Gastrocnemius medialis (tissue), 4 donors: ENCODE measurements at regions not wholly inside any gene's neighbourhood (a gene's known extent, or its start where the extent isn't known, plus 50 kb on each side); places are given as distances from the start of the nearest gene placed in this dataset.

Experiments used
- CTCF ChIP-seq, 5 experiments: fragments of 450-650 bp in 3 of 5; fragments of 200-600 bp in 2 of 5; sonication (generic) in 2 of 5; IDR thresholded peaks in 4 of 5; conservative IDR thresholded peaks in 1 of 5; 1 replicate in 4 of 5; 2 replicates in 1 of 5; pipeline ENCODE4 v1.5.1; 2016 to 2019; ENCODE audit warnings: antibody characterized with exemption in 5 of 5, mild to moderate bottlenecking in 3 of 5, moderate library complexity in 3 of 5
- POLR2A ChIP-seq, 2 donors: fragments of 450-650 bp; IDR thresholded peaks; one replicate each; pipeline ENCODE4 v1.6.1; 2017; ENCODE audit warnings: antibody characterized with exemption in 2 of 2, mild to moderate bottlenecking in 2 of 2, moderate library complexity in 2 of 2

- TF ChIP-seq CTCF (IDR thresholded peaks at IDR 0.05 in 4 of 5, conservative IDR thresholded peaks at IDR 0.05 in 1 of 5) (no peak), POLR2A (IDR thresholded peaks at IDR 0.05) (no peak)
Observed at GRCh38 chr7:20032741-20033140, 184.4 kb downstream of the MACC1 start.
